ENCODE measurements at regions not wholly inside any gene's neighbourhood (a gene's known extent, or its start where the extent isn't known, plus 50 kb on each side); places are given as distances from the start of the nearest gene placed in this dataset.
"Not testable (repeated sequence)": the region's sequence is repeated elsewhere in the genome, so short reads cannot be mapped to it uniquely, and the experiment has no call there.

DNA sequence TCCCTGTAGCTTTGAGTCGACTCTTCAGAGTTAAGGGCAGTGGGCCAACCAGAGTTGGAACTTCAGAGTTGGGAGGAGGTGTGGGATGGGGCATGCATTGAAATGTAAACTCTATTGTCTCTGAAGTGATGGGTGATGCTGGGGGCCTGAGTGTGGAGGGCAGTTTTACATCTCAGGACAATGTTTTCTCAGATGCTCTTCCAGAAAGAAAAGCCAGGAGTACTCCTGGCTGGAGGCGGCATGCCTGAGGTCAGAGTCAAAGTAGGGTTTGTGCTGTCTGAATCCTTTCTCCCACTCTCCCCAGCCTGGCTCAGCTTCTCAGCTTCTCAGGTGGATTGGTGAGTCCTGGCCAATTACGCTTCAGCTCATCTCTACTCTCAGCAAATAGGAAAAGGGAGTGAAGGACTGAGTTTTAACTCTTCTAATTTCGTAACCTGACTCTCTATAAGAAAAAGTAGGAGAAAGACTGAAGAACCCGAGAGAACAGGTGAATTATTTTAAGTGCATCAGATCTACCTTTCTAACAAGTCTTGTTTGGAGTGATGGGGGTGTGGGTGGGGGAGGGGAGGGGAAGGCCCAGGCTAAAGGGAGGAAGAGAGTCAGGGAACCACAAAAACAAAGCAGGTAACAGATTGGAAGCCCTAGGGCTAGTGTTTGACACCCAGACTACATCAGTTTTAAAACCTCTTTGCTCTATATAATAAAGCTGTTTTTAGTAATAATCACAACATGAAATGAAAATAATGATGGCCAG lies 107.5 kb upstream of the PELI1 start:
- no peak for DNase-seq (ENCODE audit: low read depth)

DNA sequence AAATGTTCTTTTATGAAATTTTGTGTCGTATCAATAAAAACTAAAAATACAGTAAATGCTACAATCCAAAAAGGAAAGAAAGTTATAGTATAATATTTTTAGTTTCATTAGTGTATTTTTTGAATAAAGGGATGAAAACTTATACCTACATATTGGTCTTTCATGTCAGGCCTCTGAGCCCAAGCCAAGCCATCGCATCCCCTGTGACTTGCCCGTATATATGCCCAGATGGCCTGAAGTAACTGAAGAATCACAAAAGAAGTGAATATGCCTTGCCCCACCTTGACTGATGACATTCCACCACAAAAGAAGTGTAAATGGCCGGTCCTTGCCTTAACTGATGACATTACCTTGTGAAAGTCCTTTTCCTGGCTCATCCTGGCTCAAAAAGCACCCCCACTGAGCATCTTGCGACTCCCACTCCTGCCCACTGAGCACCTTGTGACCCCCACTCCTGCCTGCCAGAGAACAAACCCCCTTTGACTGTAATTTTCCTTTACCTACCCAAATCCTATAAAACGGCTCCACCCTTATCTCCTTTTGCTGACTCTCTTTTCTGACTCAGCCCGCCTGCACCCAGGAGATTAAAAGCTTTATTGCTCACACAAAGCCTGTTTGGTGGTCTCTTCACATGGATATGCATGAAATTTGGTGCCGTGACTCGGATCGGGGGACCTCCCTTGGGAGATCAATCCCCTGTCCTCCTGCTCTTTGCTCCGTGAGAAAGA lies 108.2 kb upstream of the PELI1 start:
- DNase-seq (ENCODE audit: low read depth), result not testable (repeated sequence)

DNA sequence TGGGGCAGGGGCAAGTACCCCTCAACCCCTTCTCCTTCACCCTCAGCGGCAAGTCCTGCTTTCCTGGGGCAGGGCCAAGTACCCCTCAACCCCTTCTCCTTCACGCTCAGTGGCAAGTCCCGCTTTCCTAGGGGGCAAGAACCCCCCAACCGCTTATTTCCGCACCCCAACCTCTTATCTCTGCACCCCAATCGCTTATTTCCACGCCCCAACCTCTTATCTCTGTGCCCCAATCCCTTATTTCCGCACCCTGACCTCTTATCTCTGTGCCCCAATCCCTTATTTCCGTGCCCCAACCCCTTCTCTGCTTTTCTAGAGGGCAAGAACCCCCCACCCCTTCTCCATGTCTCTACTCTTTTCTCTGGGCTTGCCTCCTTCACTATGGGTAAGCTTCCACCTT lies 109.2 kb upstream of the PELI1 start:
- not testable (repeated sequence) for DNase-seq (ENCODE audit: low read depth)

DNA sequence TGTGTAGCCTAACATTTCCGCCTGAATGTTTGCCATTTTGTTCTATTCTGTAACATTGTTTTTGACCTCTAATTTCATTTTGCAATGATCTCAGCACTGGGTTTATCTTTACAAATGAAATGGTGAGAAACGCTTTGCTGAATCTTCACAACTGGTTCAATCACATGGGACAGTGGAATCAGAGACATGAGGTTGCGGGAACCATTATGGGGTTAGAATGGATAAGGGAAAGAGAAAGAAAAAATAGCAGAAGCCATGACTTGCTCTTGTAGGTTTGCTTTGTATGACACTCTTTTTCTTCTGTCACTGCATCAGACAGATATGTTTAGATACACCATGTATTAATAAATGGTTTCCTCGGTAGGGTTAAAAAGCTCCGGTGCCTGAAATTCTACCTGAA lies 114.3 kb upstream of the PELI1 start:
- no peak for DNase-seq (ENCODE audit: low read depth)

DNA sequence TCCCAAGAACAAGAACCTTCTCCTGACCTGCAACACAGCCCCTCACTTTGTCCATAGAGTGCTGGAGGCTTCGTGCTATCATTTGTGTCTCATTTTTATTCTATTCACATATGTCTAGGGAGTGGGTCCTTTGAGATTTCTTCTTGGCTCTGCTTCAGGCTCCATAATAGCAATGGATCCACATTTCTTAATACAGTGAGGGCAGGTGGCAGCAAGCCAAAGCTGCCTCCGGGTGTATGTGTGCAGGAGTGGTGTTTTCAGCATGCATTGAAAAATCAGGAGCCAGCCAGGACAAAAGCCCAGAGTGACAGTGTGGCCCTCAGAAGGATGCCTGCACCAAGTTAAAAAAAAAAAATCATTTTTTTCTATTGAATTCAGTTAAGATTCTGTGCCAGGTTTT lies 115.1 kb upstream of the PELI1 start:
- DNase-seq (ENCODE audit: low read depth), result peak; percentile 48

DNA sequence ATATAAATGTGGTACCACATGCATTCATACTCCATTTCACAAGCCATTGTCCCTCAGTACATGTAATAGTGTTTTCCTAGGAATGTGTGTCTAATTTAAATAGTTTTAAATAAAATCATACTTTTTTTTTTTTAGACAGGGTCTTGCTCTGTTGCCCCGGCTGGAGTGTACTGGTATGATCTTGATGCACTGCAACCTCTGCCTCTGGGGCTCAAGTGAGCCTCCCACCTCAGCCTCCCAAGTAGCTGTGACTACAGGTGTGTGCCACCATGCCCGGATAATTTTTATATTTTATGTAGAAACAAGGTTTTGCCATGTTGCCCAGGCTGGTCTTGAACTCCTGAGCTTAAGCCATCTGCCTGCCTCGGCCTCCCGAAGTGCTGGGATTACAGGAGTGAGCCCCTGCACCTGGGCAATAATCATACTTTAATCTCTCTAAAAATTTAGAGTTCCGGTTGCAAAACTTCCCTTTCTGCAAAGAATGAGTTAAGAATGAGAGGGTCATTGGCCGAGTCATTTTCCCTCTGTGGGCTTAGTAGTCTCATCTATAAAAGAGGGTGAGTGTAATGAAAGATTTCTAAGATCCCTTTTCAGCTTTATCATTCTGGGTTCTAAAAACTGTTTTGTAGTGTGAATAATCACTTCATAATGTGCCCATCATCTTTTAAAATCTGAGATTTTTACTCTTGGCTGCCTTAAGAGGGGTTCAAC lies 116.0 kb upstream of the PELI1 start:
- no peak for DNase-seq (ENCODE audit: low read depth)

DNA sequence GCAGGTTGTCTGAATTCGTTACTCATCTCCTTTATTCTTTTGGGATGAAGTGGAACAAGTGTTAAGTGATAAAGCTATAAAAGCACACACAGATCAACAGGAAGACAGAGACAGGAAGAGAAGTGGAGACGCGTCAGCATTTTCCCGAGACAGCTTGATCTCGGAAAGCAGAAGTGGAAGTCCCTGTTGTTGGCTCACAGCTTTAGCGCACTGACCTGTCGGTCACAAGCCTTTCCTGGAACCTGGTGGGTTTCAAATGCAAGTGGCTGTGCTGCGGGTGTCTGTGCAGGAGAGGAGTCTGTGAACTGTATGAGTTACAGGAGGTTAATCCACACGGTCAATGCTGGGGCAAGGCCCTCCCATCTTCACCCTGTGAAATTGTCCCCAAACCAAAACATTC lies 116.6 kb upstream of the PELI1 start:
- DNase-seq (ENCODE audit: low read depth), result no peak

DNA sequence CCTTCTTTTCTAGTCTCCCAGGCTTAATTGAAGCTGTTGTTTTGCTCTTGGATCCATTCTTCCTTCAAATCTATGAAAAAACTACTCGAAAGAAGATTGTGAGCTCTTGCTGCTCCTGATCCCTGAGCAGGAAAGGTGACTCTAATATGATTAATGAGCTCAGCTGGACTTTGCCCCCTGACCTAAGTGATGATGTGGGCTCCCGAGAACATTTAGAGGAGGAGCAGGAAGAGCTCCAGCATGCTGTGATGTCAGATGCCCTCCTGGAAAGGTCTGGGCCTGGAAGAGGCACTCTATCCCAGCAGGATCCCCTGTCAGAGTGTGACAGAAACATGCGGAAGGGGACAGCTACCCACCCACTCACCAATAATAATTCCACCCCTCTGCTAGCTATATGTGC lies 117.9 kb upstream of the PELI1 start:
- no peak for DNase-seq (ENCODE audit: low read depth)

DNA sequence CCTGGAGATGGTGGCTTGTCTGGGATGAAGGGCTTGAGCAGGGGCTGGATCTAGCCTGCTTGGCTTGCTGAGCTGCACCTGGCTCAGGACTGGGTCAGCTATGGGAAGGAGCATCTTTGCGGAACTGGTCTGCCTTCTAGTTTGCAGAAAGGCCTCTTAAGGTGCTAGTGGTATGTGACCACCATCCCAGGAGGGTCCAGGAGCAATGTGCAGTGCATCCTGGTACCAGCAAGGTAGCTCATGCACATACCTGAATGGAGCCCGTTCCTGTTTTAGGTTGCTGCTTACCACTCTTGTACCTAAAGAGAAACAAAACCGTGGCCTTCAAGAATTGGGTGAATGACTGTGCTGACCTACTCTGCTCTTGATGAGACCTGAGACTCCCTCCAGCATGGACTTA lies 118.6 kb upstream of the PELI1 start:
- no peak for DNase-seq (ENCODE audit: low read depth)

DNA sequence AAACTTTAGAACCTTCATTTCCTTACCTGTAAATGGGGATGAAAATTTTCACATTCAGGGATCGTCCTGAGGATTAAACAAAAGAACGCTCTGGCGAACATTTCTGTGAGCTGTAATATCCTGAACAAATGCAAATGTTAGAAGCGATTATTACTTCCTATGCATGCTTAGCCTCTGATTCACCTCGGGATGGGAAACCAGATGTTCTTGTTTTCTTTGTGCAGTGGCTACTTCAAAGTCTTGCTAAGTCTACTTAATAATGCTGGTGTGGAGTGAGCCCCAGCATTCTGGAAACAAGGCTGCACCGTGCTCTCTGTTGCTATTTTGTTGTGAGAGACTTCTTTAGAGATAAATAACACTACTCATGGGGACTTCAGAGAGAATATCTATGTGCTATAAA lies 119.1 kb upstream of the PELI1 start:
- peak; percentile 85 for DNase-seq (ENCODE audit: low read depth)

DNA sequence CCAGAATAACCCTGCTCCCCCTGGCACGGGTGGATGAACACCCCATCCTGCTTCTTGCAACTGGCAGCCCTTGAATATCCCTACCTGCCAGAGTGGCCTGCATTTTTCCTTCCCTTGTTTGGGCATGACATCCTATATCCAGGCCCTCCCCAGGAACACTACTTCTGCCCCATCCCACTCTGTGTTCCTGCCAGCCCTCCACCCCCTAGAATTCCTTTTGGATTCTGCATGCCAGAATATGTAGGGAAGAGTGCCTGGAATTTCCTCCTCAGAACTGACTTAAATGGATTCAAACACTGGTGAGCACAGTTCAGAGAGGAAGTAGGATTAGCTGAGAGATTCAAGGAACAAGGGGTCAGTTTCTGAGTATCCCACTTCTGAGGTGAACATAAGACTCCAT lies 123.5 kb upstream of the PELI1 start:
- DNase-seq (ENCODE audit: low read depth), result peak; percentile 86

DNA sequence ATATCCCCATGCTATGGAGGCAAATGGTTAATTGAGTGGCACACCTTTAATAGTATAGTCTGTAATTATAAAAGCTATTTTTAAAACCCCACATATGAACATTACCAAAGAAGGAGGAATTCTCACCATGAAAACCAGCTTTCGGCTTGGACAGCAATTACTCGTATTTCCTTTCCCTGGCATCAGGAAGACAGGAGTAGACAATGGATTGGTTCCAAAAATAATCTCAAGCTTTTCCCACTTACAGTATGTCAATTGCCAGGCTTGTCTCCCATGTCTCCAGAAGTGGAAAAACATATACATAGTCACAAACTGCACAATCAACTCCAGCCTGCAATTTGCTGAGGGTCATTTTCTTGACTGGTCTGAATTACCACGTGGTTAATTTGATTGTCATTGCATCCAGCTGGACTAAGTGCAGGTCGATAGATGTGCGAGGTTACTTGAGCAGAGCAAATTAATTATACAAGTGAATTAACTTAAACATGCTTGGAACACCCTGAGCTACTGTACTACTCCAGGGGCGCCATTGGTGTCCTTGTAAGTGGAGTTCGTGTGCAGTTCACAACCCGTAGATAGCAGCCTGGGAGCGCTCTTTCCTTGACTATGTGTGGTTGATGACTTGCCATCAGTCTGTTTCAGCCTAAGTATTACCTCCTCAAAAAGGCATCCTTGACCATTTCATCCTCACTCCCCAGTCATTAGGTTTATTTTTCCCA lies 124.3 kb upstream of the PELI1 start:
- peak; percentile 75 for DNase-seq (ENCODE audit: low read depth)

DNA sequence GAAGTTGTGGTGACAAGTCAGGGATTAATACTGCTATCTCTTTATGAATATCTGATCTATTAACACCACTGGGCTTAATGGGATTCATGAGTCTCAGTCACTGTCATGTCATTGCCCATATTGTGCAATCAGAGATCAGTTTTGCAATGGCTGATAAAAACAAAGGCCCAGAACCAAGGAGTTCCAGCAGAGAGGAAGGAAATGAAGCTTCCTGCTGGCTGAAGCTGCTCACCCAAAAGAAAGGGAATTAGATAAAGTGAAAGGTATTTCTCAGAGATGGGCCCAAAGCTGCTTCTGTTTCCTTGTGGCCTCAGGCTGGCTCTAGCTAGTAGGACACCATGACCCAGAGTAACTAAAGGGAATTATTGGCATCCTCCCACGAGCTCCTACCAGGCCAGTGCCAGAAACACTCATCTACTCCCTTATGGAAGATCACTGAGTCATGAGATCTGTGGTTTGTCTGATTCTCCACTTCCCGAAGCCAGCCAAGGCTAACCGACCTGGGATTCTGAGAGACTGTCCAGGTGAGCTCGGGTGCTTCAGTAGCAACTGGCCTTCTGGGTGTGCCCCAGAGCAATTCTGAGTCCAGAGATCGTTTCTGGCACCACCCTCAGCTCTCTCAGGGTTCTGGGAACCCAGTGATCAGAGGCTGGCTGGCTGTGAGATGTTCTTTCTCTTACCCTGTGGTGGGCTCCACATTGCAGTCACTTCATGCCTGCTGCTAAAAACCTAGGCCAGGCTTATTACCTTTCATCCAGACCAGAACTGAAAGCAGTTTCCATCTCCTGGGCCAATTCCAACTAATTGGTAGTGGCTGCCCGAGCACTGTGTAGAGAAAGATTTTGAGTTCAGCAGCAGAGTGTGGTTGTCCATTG lies 129.5 kb upstream of the PELI1 start:
- DNase-seq (ENCODE audit: low read depth), result peak; percentile 98

DNA sequence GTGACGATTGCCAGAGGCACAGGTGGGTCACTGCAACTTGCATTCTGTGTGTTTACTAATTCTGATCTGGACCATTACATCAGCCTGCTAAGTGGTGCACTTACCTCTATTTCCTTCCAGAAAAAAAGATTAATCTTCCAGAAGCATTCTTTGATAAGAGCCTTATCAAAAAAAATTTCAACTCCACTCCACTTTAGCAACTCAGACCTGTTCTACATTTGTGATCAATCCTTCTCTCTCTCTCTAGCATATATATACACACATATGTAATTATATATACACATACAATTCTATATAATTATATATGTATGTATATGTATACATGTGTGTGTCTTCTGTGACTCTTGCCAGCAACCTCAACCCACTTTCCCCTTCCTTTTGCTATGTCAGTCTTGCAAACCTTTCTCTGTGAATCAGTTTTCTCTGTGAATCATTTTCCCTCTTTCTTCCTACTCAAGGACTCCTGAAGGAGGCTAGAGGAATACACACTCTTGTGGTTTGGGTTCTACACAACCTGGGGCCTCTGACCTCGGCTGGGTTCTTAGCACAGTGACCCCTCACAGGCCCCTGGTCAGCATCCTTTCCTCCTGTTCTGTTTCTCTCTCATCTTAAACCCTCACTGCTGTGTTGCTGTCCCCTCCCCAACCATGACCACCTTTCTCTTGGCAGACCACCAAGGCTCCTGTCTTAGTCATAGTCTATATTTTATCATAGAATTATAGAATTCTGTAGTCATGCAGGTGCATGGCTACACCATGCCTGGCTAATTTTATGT lies 130.4 kb upstream of the PELI1 start:
- DNase-seq (ENCODE audit: low read depth), result no peak

DNA sequence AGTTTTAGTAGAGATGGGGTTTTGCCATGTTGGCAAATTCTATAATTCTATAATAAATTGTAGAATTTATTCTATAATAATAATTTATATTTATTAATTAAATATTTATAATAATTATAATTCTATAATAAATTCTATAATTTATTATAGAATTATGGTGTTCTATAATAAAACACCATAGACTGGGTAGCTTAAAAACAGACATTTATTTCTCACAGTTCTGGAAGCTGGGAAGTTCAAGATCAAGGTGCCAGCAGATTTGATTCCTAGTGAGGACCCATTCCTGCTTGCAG lies 130.9 kb upstream of the PELI1 start:
- no peak for DNase-seq (ENCODE audit: low read depth)

DNA sequence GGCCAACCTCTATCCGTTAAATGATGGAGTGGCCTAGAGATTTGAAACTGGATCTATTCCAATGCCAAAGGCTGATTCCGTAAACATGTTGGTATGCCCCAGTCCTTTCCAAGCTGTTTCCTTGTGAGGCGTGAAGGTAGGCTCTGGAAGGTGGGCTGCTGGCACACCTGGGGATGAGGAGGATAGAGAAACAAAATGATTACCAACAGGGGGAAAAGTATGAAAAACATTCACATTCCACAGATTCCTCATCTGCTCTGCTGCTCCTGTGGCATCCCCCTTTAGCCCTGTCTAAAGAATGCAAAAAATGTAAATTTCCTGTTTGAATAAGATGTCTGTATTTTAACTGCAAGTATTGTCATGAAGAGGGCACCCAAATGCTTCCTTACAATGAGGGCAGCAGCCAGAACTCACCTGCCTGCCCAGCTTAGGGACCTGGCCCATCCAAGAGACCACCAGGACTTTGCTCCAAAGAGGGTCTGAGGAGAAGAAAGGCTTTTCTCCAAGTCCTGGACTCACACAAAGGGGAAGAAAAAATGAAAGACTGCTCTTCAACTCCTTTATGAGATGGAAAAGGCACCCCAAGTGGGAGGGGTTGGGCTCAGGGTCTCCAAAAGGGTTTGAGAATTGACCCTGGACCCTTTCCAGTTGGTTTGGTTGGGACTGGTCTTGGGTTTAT lies 132.3 kb upstream of the PELI1 start:
- DNase-seq (ENCODE audit: low read depth), result peak; percentile 70

DNA sequence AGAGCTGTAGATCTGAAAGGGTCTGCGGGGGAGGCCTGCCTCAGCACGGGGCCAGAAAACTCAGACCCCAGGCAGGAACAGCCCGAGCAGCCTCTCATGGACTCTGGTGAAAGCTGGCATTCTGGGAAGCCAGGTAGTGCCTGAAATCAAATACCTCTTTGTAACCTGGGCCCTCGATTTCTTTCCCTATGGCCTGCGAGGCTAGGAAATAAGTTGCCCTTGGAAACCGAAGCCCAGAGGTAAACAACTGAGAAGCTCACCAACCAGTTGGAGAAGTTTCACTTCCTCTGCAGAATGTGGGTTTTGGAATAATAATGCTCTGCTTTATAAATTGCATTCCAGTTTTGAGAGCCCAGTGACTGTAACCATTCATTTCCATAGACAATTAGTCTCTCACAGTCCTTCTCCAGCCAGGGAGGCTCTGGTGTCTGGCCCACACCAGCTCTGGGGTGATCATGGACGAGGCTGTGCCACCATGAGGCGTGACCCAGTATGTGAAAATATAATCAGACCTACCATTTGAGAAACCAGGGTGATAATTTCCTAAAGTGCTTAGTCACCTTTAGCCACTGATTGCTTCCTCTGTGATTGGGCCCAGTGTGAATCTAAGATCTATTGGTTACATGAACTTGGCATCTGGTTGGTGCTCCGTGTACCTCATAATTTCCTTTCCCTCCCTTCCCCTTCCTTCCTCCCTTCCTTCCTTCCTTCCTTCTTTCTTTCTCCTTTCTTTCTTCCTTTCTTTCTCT lies 133.1 kb upstream of the PELI1 start:
- peak; percentile 34 for DNase-seq (ENCODE audit: low read depth)

DNA sequence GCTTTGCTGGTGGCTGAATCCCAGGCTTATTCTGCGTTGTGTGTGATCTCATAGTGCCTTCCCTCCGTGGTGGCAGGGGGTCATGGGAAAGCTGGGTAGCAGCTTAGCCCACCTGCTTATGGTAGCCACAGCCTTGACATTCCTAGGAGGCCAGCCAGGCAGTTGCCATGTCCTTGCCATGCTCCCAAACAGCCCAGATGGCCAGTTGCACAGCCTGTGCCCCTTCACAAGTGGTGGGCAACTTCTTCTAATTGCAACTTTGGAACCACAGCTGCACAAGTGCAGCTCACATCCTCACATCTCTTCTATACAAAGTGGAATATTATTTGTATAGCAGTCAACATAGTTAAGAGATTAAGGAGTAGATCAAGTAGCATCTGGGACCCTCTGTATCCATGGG lies 136.6 kb upstream of the PELI1 start:
- DNase-seq (ENCODE audit: low read depth), result not testable (repeated sequence)

DNA sequence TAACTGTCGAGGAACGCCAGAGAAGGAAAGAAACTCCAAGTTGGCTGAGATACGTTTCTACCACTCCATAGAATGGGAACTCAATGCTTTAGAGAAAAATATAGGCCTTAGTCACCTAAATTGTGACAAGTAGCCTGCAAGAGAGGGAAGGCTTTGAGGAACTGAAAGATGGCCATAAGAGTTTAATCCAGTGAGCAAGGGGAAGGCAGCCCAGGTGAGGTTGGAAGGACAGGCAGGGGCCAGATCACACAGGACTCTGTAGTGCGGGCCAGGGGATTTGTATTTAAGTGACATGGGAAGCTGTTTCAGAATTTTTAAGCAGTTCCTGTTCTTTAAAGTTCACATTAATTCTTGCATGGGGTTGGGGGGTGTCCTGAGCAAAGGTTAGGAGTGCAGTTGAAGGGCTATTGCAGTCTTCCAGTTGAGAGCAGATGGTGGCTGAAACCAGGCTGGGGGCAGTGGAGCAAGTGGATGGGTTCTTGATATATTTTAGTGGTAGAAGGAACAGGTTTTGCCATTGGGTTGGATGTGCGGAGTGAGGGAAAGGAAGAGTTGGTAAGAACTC lies 138.9 kb upstream of the PELI1 start:
- no peak for DNase-seq (ENCODE audit: low read depth)
